ENCODE measurements at regions not wholly inside any gene's neighbourhood (a gene's known extent, or its start where the extent isn't known, plus 50 kb on each side); places are given as distances from the start of the nearest gene placed in this dataset.
"Not testable (repeated sequence)": the region's sequence is repeated elsewhere in the genome, so short reads cannot be mapped to it uniquely, and the experiment has no call there.

DNA sequence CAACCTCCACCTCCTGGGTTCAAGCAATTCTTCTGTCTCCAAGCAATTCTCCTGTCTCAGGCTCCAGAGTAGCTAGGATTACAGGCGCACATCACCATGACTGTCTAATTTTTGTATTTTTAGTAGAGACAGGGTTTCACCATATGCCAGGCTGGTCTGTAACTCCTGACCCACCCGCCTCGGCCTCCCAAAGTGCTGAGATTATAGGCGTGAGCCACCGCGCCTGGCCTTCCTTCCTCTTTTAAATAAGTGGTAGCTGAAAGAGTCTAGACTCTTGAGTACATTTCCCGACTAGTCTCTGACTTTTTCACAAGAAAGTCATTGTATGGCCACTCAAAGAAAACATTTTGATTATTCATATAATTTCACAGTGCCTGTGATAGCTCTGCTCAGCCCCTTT, 636.2 kb upstream of the ANKRD30A start:
- no peak for DNase-seq

DNA sequence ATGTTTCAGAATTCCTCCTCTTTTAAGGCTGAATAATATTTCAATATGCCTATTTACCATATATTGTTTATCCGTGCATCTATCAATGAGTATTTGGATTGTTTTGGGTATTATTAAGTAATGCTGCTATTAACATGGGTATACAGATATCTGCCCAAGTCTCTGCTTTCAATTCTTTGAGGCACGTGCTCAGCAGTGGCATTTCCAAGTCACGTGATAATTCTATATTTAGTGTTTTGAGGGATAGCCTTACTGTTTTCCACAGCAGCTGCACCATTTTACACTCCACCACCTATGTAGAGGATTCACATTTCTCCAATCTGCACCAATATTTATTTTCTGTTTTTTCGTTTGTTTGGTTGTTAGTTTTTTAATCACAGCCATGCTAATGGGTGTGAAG, 636.8 kb upstream of the ANKRD30A start:
- DNase-seq, result no peak

DNA sequence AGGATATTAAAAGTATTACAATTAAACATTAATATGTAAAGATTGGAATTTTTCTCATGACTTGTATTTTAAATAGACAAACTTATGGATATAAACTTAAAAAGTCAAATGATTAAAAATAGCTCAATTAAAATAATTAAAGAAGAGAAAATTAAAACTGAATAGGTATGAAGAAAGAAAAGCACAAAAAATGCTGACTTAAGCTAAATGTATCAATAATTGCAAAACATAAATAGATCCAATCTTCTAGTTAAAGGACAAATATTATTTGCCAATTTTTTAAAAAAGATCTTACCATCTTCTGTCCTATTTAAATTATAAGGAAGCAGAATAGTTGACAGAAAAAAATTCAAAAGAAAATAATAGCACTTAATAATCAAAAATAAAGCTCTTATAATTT, 646.3 kb upstream of the ANKRD30A start:
- no peak for DNase-seq

DNA sequence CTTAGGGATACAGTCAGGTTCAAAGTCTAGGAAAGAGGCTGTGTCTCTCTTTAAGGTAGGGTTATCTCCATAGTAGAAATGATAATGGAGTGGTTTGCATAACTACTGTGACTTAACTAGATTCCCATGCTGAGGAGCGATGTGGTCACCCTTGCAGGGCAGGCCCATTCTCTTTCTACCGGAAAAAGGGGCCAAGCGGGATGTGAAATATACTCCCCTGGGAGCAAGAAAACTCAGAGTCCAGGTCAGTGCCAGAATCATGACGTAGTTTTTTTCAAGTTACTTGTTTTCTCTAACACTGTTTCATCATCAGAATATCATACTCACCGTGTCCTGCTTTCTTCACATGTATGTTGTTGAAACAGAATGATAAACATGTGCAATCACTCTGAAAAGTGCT, 649.0 kb upstream of the ANKRD30A start:
- no peak for DNase-seq

DNA sequence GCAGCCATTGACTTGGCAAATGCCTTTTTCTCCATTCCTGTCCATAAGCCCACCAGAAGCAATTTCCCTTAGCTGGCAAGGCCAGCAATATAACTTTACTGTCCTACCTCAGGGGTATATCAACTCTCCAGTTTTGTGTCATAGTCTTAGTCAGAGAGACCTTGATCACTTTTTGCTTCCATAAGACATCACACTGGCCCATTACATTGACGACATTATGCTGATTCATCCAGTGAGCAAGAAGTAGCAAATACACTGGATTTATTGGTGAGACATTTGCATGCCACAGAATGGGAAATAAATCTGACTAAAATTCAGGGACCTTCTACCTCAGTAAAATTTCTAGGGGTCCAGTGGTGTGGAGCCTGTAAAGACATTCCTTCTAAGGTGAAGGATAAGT, 649.7 kb upstream of the ANKRD30A start:
- DNase-seq, result no peak

DNA sequence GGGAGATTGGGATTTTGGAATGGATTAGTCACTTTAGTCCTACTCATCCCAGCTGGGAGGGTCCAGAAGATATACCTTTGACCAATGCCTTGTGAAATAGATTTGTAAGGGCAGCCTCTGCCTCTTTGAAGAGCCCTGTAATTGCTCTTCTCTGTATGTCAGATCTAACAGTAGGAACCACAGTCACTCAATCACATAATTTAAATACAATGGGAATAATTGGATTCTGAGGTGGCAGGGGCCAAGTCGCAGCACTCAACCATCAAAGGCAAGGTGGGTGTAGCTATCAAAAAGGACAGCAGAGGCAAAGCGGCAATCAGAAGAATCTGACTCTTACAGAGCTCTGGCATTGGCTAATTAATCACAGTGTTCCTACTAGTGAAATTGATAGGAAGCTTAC, 650.9 kb upstream of the ANKRD30A start:
- no peak for DNase-seq

DNA sequence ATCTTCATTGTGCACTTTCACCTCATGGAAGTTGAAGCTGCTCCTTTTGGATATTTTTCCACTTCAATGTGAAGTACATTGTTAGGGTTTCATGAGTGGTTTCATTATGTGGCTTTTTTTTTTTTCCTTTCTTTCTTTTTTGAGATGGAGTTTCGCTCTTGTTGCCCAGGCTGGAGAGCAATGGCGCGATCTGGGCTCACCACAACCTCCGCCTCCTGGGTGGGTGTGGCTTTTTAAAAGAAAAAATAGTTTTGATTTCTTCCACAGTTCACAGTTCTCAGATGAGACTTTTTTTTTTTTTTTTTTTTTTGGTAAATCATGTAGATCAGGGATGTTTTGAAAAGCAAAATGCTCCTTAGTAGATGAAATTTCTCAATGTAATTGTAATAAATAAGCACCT, 652.3 kb upstream of the ANKRD30A start:
- no peak for DNase-seq

DNA sequence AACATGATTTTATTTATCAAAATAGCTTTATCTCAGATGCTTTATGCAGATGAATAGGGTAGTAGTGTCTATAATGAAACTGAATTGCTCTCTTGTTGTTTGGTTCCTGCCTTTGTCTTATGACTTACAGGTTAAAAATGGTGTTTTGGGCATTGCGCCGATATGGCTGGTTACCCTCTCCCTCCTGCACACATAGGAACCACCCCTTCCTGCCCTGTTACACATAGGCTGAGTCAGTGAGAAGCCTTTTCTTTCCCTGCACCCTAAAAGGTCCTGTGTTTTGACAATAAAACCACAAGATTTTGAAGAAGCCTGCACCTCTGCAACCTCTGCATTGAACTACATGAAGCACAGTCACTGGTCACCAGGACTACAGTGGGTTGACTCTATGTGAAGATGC, 655.8 kb upstream of the ANKRD30A start:
- no peak for DNase-seq

DNA sequence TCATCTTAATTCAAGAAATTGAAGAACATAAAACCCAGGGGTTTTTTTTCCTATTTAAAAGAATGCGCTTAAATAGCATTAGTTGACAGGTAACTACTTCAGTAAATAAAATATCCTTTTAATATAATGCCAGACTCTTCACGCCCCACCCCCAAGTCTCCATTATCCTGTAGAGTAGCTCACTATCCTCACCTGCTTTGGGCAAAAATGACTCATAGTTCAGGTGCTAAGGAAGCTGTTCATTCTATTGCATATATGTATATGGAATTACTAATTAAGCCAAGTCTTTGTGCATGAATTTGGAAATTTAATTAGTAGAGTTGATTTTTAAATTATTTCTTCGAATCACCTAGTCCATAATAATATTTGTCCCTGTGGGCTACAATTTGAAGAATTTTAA, 656.8 kb upstream of the ANKRD30A start:
- no peak for DNase-seq

DNA sequence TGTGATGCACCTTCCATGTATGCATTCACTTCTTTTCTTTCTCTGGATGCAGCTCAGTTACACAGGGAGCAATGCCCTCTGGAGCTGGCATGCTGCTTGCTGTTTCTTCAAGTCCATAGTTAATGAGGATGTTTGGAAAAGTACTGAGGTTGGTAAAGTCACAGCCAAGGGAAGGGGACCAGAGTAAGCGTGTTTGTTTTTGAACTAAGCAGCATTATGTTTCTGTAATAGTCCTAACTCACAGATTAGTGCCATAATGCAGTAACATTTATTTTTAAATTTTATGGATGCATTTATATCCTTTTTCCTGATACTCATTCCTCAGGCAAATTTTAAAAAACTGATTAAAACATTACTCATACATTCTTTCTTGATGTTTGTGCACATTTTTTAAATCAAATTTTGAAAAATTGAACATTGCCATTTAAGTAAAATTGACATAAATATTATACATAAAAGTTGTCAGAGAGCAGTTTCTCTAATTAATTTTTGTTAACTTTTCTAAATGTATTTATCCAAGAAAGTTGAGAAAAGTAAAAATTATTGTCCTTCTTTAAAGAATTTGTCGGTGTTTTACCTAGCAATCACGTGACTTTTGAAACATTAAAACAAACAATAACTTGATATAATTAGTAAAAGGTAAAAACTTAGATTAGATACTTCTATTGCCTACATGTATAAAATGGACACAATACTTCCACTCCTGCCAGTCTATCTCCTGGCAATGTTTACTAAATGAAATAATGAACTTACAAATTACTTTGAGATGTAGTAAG, 659.6 kb upstream of the ANKRD30A start:
- DNase-seq, result no peak

DNA sequence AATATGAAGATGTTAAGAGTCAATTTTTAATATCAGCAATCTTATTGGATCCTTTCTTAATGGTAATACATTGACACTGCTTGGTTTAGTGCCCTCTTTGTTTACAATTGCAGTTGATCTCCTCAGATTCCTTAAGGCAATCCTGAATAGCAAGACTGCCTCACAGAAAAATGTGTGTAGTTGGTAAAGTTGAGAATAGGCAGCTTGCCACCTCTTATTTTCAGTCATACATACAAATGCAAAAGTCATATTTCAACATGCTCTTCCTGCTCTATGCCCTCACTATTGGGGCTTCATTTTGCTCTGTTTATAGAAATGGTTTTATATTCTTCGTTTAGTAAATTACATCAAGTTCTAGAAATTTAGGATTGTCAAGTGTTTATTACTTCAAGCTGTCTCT, 661.1 kb upstream of the ANKRD30A start:
- DNase-seq, result no peak

DNA sequence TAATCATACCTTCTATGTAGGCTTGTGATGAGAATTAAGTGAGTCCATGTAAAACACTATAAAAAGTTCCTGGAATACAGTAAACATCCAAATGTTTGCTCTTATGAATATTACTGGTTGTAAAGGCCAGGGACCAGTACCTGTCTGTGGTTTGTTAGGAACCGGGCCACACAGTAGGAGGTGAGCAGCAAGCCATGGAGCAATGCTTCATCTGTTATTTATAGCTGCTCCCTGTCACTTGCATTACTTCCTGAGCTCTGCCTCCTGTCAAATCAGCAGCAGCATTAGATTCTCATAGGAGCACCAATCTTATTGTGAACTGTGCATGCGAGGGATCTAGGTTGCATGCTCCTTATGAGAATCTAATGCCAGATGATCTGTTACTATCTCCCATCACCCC, 662.0 kb upstream of the ANKRD30A start:
- no peak for DNase-seq

DNA sequence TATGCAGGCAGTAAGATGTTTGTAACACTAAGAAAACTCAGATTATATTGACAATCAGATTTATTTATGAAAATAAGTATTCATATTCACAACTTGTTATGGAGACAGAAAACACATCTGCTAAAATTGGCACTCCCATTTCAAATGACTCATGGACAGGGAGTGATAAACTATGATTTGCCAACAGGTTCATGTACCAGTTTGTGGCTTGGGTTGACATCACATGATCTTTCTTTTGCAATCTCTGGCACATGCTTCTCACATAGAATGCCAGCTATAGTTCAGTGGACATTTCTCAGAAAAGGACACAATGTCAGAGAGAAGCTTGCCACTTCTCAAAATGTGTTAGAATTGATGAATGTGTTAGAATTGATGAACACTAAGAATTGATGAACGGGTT, 663.2 kb upstream of the ANKRD30A start:
- peak in 1 of 2 experiments; percentile 31 for DNase-seq

DNA sequence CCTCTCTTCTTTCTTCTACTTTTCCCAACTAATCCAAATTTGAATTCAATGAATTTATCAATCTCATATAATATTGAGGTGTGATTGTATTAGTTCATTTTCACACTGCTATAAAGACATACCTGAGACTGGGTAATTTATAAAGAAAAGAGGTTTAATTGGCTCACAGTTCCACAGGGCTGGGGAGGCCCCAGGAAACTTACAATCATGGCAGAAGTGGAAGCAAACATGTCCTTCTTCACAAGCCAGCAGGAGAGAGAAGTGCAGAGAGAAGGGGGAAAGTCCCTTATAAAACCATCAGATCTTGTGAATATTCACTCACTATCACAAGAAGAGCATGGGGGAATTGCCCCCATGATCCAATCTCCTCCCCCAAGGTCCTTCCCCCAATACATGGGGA, 667.0 kb upstream of the ANKRD30A start:
- DNase-seq, result not testable (repeated sequence)

DNA sequence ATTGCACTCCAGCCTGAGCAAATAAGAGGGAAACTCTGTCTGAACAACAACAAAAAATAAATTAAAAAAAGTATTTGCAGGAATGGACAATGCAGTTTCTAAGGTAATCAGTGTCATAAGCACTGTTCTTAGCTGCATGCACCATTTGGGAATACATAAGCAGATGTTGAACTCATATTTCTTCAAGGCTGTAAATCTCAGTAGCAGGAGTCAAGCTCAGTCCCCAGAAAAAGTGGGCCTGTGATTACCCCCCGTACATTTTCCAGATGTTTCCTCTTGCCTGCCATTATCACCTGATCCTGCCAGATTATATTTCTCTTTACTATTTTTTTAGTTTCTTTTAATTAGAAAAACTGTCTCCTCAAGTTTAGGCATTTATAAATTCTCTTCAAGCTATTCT, 667.6 kb upstream of the ANKRD30A start:
- DNase-seq, result no peak

DNA sequence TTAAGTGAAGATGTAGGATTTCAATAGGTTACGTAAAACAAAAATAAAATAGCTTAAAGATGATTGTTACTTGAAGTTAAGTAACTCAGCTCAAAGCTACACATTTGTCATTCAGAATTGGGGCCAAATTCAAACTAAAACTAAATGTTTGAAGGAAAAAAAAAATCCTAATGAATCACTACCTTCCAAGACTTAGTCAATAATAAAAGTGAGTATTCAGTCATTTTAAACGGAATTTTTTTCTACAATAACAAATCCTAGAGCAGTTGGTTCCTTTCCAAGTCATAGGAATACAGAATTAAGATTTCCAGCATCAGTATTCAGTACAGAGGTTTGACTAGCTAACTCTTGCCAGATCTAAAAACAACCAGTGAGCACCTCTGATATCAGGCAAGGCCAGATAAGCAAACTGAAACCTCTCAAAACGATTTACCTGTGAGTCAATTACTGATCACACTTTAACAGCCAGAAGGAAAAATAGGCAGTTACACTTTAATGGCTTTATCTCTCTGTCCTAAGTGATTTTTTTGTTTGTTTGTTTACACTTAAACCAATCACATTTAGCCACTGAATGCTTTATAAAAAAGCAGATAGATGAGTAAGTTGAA, 669.8 kb upstream of the ANKRD30A start:
- DNase-seq, result no peak

DNA sequence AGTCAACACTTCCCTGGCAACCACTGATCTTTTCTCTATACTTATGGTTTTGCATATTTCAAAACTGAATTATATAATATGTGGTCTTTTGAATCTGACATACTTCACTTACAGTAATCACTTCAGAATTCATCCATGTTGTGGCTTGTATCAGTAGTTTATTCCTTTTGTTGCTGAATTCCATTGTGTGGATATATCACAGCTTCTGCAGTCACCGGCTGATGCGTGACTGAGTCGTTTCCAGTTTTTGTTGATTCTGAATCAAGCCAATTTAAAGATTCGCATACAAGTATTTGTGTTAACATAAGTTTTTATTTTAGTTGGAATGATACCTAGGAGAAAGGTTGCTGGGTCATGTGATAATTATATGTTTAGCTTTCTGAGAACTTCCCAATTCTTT, 672.5 kb upstream of the ANKRD30A start:
- DNase-seq, result no peak

DNA sequence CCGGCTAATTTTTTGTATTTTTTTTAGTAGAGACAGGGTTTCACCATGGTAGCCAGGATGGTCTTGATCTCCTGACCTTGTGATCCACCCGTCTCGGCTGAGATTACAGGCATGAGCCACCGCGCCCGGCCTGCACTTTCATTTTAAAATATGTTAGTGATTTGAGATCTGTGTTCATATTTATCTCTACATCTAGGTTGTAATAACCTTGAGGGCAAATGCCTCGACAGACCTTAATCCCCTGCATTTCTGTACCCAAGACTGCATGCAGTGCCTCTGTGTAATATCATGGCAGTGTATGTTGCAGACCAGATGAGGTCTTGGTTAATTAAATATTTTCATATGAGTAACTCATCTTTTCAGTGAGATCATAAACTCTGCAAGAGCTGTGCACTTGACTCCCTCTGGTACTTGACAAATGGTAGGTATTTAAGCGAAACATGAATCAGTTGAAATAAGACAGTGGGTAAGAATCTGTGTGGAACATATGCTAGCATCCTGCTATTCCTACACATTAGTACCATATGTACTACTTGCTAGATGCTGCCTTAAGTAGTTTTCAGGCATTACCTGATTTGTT, 673.9 kb upstream of the ANKRD30A start:
- DNase-seq, result no peak

DNA sequence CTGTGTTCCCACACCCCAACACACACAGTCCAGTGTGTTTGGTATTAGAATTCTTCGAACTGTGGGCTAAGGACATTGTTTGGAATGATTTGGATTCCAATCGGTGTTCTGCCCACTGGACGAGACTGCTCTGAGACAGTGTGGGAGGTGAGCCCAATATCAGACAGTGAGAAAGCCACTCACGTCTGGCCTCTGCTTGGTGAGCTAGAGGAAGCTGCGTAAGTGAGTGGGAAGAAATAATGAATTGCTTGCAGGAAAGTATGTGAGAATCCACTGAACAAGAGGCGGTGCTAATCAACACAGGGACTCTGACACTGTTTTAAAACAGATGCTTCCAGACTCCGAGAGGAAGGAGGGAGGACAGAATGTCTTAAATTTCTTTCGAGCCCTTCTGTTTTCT, 675.0 kb upstream of the ANKRD30A start:
- DNase-seq, result no peak

DNA sequence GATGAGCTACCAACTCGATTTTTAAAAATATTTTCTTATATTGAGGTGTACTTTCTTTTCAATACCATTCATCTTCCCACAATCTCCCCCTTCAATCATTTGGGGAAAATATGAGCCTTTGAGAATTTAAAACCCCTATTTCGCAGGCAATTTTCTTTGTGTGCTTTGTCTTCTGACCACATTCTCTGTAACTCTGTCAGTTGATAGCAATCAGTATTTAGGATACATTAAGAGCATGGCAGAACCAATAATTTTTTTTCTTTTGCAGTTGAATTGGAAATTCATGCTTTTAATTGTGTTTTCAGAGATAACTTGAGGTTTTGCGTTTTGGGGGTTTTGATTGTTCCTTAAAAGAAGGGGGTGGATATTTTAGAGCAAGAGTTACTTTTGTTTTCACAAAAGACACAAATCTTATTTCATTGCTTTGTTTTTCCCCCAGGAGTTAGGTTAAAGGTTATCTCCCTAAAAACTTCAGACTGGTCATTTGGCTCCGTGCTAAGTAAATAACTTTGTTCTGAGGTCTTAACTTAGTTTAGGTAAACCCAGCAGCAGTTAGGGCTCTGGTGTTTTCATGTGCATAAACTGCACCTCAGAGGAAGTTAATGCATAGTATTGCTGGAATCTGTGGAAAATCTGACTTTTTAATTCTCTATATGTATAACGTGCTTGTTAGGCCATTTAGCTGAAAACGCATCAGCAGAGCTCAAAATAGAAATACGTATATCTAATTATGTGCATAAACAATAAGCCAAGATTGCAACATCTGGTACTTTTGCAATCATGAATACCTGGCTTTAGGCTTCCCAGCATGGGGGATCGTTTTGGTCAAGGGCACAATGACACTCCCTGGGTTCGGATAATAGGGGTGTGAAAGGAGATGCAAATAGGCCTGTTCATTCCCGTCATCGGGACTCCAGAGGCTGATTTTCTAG, 676.4 kb upstream of the ANKRD30A start:
- DNase-seq, result no peak

DNA sequence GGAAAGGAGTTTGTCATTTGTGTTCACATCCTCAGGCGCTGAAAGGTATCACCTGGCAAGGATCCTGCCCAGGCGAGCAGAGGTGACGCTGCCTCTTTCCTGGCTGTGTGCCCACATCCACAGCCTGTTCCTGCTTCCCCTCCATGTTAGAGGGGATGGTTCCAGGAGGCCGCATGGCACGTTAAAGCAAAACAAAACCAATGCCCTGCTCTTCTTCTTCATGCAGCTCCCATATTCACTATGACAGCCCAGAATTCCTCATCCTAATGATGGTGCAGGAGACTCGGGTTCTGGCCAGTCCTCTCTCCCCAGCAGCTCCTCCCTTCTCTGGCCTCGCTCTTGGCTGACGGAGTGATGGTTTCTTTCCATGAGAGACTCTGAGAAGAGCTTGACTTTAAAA, 678.5 kb upstream of the ANKRD30A start:
- DNase-seq, result peak in 1 of 2 experiments; percentile 43

DNA sequence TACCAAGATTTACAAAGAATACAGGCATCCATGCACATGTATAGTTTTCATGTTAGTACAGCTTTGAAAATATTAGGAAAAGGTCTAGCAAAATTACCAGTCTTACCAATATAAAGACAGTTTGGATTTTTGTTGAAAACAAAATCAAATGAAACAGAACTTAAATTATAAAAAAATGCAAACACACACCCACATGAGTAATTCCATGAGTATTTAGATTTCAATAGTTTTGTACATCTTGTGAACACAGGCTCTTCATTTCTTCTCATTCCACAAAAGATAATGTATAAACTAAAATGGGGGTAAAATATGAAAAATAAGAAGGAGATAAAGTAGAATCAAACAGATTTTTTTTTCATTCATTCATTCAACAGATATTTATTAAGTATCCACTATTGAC, 682.2 kb upstream of the ANKRD30A start:
- no peak for DNase-seq

DNA sequence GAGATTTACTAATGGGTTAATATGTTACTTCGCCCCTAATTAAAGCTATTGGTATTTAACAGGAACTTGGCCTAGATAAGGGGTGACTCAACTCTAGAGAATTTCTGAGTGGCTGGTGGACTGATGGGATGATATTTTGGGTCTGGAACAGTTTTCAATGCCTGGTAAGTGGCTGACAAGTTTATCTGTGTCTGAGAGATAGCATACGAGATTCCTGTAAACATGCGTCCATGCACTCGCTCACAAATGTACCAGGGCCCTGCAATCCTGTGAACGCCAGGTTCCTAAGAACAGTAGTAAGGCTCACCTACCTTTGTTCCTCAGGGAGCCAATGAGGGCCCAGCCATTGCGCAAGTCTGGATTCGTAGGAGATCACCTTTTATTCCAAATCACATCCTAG, 683.8 kb upstream of the ANKRD30A start:
- DNase-seq, result peak in 1 of 2 experiments; percentile 28
